C1 segment of cervical spinal cord (tissue), 14 donors: ENCODE measurements at regions not wholly inside any gene's neighbourhood (a gene's known extent, or its start where the extent isn't known, plus 50 kb on each side); places are given as distances from the start of the nearest gene placed in this dataset.
"Not testable (repeated sequence)": the region's sequence is repeated elsewhere in the genome, so short reads cannot be mapped to it uniquely, and the experiment has no call there.

Experiments
- DNase-seq, 14 donors: peaks; one replicate each; lab custom pipeline; 2025; lab: John Stamatoyannopoulos, UW

DNA sequence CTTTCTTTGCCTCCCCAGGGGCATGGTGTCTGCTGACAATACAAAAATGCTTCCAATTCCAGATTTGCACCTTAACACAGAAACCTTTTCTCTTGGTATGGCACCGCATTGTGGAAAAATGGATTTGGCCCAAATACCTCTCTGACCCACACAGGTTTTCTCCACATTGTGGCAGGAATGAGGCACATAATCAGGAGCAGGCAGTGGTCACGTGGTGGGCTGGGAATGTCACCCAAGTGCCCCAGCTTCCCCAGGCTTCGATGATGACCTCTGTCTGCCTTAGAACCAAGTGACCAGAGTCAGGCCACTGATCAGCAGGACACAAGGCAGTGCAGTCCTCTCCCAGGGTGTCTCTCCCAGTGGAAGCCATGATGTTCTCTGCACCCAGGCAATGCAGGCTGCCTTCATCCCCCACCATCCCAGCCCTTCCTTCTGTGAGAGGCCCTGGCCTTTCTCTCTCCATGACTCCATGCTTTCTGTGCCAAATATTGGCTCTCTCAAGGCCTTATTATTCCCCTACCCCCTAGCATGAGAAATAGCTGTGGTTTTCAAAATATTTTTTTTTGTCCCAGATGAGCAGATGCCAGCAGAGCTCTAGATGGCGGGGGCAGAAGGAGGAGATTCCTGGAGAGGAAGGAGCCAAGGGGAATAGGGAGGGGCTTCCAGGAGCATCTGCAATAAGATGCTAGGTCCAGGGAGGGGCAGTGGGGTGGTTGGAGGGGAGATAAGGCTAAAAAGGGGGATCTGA is 198.9 kb downstream of the ACKR3 start:
- DNase-seq: no peak

DNA sequence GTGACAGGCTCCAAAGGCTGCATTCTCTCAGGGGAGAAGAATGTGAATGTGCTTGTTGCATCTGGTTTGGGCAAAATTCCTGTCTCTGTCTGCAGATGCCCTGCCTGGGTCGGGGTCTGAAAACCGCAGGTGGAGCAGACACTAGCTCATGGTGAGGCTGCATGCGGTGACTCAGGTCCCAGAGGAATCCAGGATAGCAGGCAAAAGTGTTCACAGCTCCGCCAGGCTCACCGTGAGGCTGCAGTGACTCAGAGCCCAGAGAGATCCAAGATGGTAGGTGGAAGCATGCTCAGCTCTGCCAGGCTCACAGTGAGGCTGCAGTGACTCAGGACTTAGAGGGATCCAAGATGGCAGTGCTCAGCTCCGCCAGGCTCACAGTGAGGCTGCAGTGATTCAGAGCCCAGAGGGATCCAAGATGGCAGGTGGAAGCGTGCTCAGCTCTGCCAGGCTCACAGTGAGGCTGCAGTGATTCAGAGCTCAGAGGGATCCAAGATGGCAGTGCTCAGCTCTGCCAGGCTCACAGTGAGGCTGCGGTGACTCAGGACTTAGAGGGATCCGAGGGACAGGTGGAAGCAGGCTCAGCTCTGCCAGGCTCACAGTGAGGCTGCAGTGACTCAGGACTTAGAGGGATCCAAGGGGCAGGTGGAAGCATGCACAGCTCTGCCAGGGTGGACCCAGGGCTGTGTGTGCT is 200.5 kb downstream of the ACKR3 start:
- no peak for DNase-seq

DNA sequence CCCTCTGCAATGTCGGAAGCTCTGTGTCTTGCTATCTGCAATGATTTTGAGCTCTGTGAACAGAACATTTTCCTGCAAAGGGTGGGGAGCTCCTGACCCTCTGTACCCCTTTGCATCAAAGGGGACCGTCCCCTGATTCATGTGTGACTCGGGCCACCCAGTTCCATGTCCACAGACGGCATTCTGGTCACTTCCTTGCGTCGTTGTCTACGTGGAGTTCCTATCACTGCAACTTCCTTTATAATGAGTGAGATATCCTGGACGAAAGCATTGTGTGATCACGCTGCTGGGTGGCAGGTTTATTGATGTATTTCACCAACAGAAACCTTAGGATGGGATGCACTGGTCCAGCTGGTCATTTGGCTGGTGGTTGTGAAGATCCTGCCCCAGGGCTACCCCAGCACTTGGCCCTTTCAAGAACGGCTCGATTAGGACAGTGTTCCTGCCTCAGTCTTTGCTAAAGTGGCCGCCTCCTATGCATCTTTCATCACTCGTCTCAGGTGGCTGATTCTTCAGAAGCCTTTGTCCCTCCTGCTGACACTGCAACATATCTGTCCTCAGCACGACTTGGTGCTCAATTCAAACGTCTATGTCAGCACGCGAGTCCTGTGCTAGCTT is 202.7 kb downstream of the ACKR3 start:
- no peak for DNase-seq

DNA sequence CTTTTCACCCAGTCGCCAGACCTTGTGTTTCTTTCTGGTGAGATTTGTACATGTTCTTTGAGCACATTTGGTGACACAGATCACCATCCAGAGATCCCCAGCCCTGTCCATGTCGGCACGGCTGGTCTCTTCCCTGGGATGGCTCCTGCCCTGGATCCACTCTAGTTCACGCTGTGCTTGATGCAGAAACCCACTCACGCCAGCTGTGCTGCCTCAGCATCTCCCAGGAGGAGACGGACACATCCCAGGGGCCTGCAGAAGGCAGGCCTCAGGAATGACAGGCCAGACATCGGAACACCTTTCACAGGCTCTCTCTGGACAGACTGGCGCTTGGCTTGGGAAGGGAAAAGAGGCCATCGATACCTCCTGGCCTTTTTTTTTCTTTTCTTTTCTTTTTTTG is 203.6 kb downstream of the ACKR3 start:
- no peak for DNase-seq

DNA sequence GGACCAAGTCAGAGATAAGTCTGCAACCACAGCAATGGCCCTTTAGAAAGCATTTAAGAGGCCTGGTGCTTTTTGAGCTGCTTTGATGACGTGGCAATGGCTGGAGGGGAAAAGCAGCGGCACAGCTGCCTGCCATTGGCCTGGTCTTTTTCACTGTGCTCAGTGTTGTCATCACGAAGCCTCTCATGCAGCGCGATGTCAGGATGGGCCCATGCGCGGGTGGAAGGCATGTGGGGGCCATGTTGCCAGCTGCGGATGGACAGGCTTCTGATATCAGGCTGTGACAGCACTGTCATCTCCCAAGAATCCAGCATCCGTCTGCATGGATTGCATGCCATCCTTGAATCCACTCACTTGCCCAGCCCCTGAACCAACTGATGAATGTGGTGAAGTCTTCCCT is 204.5 kb downstream of the ACKR3 start:
- no peak for DNase-seq

DNA sequence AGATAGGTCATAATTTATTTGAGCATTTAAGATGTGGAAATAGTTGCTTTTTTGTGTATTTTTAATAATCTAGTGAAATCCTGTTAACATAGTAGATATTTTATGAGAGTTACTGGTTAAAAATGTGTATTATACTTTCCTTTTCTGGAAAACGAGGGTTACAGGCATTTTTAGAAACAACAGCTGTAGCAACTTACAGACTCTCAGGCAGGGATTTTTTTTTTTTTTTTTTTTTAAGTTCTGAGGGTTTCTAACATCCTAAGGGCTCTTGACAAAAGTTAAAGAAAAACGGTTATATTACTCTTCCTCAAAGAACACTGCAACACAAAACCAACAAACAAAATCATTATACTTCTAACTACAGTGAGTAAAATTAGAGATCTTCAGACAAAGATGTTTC is 205.9 kb downstream of the ACKR3 start:
- no peak for DNase-seq

DNA sequence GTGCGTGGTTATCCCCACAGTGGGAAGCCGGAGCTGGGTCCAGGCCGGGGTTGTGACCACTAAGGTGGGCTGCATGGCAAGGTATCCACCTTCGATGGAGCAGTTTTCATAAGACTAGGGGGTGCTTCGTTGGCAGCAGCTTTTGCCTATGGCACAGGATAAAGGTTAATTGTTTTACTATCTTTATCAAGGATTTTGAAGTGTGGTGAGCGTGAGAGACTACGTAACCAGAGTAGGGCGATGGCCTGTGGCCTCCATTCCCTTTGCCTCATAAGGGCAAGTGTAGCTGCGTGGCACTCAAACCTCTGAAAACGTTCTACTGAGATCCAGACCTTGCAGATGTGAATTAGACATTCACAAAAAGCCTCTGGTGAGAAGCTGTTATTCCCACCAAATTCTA is 206.6 kb downstream of the ACKR3 start:
- DNase-seq: no peak

DNA sequence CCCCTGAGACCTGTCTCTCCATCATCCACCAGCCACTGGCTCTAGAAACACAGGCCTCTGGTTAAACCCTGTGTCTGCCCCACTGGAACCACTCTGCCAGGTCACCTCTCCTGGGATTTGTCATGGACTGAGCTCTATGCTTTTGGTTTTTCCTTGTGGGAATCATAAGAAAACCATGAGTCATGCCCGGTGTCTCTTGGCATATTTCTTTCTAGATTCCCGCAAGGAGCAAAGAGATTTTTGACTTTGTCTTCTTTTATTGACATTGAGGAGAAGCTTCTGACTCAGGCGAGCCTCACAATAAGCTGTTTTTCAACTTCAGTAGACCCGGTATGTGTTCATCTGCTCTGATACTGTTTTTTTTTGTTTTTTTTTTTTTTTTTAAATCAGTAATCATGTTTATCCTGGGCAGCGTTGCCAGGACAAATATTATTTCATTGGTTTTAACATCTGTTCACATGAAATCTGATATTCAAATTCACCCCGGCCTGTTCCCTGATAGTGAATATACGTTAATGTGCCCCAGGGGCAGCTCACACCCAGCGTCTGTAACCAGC is 207.1 kb downstream of the ACKR3 start:
- no peak for DNase-seq

DNA sequence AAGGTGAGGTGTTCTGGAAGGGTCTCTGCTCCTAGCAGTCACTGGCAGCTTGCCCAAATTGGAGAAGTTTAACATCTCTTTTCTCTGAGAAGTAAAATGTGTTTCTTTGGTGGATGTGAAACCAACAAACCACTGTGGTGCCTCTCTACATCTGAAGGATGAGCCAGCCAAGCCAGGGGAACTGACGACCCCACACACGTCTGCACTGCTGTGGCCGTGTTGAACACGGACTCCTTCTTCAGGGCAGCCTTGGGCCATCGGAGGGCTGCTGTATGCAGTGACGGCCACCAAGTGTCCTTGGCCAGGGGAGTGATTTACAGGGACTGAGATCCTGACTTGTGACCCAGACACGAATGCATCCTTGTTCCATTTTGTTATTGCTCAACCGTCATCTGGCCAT is 207.8 kb downstream of the ACKR3 start:
- DNase-seq: no peak

DNA sequence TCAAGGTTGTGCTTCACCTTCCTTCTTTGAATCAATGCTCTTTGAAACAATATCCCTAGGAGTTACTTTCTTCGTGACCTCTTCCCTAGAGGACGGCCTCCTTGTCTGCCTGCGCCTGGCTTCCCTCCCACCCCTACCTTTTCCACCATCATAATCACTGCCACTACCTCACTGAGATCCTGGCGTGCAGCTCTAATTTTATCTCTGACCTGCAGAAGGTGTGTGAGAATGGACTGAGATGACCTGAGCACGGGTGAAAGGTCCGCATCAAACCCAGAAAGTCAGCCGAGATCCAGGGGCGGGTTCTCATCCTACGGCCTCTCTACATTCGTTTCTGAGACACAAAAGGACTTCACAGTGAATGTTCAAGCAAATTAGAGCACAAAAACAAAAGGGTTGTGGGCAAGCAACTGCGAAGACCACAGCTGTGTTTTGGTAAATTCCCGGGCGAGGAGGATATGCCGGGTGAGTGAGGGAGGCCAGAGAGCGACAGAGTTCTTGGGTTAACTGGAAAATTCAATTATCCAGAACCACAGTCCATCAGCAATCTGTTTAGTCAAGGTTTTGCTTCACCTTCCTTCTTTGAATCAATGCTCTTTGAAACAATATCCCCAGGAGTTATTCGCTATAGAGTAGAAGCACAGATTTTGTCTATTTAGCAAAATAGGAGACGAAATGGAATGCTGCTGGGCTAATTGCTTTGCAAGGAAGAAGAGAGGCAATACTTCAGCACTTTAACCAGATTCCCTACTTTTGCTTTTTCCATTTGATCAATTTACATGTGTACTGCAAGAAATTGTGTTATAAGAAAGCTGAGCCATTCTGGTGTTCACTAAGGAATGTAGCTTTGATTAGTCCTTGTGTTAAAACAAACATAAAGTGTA is 212.6 kb downstream of the ACKR3 start:
- DNase-seq: no peak

DNA sequence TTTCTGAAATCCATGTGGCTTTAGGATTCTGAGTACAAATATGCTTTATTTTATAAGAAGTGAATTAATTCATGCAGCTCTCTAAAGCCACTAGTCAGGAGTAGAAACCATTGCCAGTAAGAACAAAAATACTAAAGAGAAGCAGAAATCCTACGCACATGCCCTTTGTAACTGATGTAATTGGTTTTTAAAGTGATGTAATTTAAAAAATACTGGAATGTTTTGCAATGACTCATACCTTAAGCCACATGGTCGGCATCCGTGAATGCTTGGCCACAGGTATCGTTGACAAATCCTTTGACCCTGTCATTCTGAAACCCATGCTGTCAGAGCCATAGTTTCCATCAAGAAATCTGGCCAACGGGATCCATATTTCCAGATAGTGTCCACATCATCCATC is 213.3 kb downstream of the ACKR3 start:
- no peak for DNase-seq

DNA sequence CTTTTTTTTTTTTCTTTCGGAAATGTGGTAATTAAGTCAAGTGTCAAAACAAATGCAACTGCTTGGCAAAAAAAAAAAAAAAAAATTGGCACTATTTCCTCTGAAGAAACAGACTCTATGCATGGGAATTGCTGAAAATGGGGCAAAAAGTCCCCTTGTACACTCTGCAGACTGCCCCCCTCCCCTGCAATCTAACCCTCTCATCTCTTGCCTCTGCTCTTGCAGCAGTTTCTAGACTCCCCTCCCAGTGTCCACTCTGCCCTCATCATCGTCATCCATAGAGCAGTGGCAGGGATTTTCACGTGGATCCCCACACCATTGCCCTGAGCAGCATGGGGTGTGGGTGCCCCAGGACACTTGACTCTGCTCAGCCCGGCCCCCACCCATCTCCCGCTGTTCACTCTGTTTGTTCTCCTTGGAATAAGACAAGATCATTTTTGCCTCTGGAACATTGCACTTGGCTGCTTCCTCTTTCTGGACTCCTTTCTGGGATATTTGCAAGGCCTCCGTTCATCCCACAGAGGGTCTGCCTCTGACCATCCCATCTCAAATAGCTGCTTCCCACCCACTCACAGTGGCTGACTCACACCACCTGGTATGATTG is 213.9 kb downstream of the ACKR3 start:
- DNase-seq: no peak

DNA sequence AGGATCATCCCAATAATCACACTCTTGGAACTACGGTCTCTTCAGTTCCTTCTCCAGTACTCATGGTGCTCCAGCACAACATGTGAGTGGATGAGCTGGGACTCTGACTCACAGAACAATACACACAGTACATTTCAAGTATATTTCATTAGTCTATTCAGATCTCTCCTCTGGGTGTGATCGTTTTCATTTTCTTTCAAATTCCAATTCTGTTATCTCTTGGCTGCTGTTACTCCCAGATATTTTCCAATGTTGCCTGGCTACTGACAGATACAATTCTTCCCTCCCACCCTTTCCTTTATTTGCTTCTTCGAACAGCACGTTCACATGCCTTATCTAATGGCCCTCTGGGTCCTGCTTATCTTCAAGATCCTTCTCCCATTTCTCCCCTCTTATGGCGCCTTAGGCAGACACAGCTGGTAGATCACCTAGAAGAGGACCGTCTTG is 216.0 kb downstream of the ACKR3 start:
- no peak for DNase-seq

DNA sequence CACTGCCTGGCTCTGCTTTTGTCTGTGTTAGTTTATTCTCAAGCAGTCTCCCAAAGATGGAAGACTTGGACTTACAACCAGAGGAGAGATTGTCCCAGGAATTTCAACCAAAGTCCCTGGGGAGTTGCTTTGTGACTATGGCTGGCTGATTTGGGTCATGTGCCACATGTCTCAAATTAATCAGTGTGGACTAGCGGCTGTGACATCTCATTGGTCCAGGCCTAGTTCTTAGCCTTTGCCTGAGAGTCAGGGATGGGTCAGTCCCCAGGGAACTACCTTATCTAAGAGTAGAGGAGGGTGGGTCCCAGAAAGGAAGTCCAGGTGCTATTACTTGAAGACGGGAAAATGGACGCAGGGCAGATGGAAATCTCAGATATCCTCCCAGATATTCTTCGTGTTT is 217.1 kb downstream of the ACKR3 start:
- no peak for DNase-seq

DNA sequence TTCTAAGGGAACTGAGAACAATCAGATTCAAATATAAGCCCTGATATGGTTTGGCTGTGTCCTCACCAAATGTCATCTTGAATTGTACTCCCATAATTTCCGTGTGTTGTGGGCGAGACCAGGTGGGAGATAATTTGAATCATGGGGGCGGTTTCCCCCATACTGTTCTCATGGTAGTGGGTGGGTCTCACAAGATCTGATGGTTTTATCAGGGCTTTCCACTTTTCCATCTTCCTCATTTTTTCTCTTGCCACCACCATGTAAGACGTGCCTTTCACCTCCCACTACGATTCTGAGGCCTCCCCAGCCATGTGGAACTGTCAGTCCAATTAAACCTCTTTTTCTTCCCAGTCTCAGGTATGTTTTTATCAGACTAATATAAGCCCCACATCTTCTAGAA is 217.8 kb downstream of the ACKR3 start:
- not testable (repeated sequence) for DNase-seq

DNA sequence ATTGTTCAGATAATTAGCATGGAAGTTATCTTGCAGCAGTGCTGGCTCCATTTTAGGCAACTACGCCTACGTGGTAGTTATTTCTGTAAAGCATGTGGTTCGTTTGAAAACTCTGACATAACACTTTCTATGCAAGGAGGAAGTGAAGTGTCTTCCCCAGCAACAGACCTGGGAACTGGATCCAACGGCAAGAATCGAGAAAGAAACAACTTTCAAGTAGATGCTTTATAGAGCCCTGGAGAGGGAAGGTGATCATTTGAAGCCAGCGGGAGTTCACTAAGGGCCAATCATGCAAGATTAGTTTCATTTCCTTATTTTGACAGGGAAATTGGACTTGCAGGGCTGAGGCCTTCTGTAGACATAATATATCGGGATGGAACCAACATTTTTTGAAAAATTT is 218.3 kb downstream of the ACKR3 start:
- DNase-seq: no peak

DNA sequence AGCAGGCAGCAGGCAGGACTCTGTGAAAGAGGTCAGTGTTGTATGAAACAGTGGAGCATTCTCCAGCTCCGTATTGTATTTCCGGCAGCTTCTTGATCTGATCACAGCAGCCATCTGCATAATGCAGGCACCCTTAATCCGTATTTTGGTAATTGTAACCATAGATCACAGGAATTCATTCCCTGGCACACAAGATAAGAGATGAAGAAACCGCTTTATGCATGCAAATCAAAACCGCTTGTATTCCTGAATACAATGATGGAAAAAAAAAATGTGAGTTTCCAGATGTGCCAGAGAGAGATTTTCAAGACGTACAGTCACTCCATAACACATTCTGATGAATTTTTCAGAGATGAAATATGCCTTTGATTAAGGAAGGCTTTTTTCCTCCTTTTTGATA is 221.3 kb downstream of the ACKR3 start:
- DNase-seq: no peak

DNA sequence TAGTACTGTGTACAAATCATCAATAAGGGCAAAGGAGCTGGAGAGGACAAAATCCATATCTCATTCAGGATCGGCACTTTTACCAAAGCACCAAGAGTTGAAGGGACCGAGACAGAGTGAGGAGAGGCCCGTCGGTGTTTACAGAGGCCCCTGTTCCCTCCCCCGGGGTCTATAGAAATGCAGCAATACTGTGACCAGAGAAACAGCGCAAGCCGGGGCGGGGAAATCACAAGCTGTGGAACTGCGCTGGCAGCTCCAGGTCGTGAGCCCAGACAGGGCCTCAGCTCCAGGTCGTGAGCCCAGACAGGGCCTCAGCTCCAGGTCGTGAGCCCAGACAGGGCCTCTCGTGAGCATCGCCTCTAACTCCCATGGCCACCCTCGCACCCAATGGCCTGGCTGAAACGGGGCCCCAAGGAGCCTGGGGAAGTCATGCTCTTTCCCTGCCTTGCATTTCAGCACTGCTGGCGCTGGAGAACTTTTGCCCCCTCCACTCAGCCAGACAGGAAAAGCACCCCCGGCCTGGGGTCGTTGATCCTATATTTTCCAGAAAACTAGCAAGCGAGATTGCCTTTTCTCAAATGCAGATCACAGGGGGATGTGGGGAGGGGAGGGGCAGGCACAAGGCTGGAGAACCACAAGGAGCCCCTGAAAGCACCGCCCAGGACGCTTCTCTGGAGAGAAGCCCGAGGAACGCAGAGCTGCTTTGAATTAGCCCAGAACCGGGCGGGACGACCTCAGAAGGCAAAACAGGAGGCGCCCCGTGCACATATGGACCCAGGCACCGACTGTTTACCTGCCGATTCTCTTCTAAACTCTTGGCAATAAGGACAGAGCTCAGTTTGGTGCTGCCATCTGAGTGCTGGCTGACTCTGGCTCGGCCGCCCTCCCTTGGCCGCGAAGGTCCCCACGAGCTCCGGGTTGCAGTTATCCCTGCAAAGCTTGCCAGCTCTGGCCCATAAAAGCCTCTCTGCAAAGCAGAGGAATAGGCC is 223.7 kb downstream of the ACKR3 start:
- peak in 1 of 14 donors; percentile 13 for DNase-seq

DNA sequence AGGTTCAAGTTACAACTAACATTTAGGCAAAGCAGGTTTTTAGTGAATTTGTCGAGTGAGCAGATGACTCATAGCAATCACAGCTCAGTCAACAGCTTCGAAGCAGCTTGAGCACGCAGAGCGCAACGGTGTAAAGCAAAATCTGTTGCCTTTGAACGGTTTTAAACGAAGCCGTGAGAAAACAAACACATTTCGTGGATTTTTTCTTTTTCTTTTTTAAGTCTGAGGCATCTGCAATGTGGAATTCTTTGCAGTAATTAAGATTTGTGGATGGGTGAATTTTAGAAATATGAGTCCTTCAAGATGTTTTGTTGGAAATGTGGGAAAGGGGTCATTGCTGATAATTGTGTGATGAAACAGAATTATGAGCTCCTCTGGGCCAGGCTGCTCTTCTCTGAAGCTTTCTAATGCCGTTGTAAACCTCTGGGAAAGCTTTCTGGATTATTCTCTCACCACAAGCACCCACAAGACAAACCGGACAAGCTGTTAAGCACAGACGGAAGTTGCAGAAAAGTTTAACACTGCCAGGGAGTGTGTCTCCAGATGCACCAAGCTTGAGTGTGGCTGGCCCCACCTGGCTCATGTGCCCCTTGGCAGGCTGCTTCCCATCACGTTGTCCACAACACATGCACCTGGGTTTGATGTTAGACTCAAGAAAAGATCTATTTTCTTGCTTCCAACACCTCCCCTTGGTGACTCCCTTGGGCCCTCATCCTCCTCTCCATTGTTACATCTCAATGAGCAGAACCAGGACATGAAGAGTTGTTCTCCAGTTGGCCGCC is 224.7 kb downstream of the ACKR3 start:
- DNase-seq: no peak
